A204.1 (cell line): ENCODE measurements at regions not wholly inside any gene's neighbourhood (a gene's known extent, or its start where the extent isn't known, plus 50 kb on each side); places are given as distances from the start of the nearest gene placed in this dataset.
"Not testable (repeated sequence)": the region's sequence is repeated elsewhere in the genome, so short reads cannot be mapped to it uniquely, and the experiment has no call there.

Source experiments
- FAIRE-seq: peaks from 2 replicates; lab custom pipeline; 2012; peaks lifted over from hg19 to GRCh38; lab: Jason Lieb, UNC

- FAIRE-seq: no peak
Measured at GRCh38 chrX:34716302-34716701, 59.2 kb upstream of the TMEM47 start.

DNA sequence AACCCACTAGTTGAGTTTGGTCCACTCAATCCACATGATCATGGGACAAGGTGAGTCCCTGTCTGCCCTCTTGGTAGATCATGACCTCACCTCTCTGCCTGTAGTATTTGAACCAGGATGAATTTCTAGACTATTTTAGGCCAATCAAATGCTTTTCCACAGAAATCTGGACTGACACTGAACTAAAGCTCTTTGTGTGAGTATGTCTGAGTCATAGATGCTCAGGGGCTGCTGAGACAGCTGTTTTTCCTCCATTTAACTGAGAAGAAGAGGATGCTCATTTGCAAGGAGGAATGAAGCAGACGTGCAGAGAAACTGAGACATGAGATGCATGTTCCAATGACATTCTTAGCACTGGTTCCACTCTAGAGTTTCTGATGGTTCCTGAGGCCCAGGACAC is 77.3 kb upstream of the TMEM47 start:
- no peak for FAIRE-seq

- no peak for FAIRE-seq
Measured at GRCh38 chrX:34744521-34744920, 87.4 kb upstream of the TMEM47 start.

DNA sequence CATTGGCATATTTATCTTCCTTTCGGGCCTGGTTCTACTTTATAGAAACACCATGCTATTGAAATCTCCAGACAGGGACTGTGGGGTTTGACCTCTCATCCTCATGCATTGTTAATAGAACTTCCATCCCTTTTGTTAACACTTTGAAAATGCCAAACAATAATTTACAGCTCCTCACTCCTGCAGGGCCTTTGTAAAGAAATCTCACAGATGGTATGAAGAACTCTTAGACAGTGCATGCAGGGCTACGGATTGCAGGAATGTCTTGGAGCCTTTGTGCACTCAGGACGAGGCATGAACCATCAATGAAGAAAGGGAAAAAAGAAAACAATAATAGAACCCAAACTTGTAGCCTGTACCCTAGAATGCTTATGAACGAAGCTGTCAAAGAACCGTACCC is 92.8 kb upstream of the TMEM47 start:
- FAIRE-seq: no peak

GRCh38 chrX:34764852-34765361 is 107.8 kb upstream of the TMEM47 start:
- no peak for FAIRE-seq

DNA sequence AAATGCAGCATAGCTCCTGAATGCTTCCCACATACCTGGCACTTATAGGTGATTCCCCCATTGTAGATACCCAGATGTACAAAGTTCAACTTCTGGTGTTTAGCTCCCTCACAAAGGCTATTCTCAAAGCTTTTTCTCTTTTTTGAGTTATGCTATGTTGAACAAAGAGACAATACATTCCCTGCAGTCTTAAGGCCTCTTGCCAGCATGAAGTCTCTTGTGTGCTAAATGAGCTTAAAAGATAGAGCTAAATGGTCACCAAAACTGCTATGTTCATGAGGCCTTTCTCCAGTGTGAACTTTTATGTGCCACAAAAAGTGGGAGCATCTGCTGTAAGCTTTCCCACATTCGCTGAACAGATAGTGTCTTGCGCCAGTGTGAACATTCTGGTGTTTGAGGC is 111.2 kb upstream of the TMEM47 start:
- FAIRE-seq: no peak

- FAIRE-seq: no peak
Measured at GRCh38 chrX:34770511-34770910, 113.4 kb upstream of the TMEM47 start.

DNA sequence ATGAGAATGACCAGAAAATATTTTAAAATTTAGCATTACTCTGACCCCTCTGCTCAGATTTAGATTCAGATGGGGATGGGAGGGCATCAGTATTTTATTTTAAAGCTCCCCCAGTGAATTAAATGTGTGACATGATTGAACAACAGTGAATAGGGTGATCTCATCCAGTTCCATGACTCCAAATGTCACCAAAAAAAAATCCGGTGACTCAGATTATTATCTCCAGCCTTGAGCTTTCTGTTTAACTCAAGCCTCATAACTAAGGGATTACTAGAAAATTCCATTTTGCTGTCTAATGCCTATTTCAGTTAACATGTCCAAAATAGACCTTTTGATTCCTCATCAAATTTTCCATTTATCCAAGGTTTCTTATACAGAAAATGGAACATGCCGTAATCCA is 121.8 kb upstream of the TMEM47 start:
- FAIRE-seq: no peak

DNA sequence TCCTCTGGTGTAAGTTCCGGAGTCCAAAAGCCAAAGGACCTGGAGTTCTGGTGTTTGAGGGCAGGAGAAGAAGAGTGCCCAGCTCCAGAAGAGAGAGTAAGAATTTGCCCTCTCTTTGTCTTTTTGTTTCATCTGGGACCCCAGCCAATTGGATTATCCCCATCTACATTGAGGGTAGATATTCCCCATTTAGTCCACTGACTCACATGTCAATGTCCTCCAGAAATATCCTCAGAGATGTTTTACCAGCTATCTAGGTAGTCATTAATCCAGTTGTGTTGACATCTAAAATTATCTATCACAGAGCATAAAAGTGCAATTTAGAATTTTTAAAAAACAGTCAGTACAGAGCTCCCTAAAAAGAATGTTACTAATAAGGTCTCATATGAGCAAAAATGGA is 132.9 kb upstream of the TMEM47 start:
- no peak for FAIRE-seq

- no peak for FAIRE-seq
Measured at GRCh38 chrX:34805951-34806350, 136.6 kb upstream of the FAM47B start.

DNA sequence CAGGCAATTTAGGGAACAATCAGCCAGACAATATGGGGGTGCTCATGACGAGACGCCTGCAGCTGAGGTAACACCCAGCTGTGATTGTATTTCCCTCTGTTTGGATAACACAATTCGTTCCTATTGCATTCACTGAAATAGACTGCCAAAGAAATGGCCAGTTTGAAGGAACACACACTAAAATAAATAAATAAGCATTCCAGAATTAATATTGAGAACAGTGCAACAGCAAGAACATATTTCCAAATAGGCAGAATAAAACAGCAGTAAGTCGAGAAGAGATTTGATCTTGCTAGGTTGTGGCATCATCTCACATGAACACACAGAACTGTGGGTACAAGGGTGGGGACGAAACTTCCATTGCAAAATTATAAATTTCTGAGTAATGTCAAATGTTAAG is 133.5 kb upstream of the FAM47B start:
- FAIRE-seq: no peak

GRCh38 chrX:34810364-34810763 is 132.2 kb upstream of the FAM47B start:
- no peak for FAIRE-seq

GRCh38 chrX:34810916-34811315 is 131.7 kb upstream of the FAM47B start:
- no peak for FAIRE-seq

GRCh38 chrX:34813618-34814017 is 129.0 kb upstream of the FAM47B start:
- peak; percentile 63 for FAIRE-seq

- FAIRE-seq: no peak
Measured at GRCh38 chrX:34826964-34827363, 115.6 kb upstream of the FAM47B start.

- no peak for FAIRE-seq
Measured at GRCh38 chrX:34839451-34839850, 103.1 kb upstream of the FAM47B start.

DNA sequence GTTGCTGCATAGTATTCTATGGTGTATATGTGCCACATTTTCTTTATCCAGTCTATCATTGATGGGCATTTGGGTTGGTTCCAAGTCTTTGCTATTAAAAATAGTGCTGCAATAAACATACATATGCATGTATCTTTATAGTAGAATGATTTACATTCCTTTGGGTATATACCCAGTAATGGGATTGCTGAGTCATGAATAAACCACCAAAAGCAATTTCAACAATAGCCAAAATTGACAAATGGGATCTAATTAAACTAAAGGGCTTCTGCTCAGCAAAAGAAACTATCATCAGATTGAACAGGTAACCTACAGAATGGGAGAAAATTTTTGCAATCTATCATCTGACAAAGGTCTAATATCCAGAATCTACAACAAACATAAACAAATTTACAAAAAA is 101.4 kb upstream of the FAM47B start:
- FAIRE-seq: not testable (repeated sequence)

DNA sequence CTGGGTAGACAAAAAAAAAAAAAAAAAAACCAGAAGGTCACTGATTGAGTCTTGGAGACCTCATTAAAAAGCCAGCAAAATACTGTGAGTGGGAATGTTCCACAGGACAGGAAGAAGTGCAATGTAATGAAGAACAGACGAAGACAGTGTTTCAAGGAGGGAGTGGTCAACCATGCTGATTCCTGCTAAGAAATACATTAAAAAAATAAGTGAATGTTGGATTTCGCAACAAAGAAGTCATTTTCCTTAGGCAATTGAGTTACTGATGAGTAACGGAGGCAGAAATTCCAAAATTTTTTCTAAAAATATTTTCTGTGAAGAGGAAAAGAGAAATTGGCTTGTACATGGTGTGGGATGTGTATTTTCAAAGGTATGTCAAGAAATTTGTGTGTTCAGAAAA is 94.3 kb upstream of the FAM47B start:
- FAIRE-seq: no peak

- no peak for FAIRE-seq
Measured at GRCh38 chrX:34849371-34849770, 93.2 kb upstream of the FAM47B start.

DNA sequence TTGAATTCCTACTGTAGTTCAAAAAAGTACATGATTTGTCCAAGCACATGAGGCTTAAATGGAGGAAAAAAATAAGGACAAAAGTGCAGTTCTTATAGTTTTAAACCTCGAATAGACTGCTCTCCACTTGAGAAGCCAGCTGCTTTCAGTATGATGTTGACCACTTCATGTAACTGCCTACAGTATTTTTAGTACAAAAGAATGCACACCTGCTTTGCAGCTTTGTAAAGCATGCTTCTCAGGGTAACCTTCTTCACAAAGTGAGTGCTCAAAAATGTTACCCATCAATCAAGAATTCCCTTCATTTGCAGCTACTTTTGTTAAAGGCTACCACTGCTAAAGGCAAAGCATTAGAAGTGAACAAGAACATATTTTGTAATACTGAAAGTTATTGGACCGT is 83.4 kb upstream of the FAM47B start:
- no peak for FAIRE-seq

DNA sequence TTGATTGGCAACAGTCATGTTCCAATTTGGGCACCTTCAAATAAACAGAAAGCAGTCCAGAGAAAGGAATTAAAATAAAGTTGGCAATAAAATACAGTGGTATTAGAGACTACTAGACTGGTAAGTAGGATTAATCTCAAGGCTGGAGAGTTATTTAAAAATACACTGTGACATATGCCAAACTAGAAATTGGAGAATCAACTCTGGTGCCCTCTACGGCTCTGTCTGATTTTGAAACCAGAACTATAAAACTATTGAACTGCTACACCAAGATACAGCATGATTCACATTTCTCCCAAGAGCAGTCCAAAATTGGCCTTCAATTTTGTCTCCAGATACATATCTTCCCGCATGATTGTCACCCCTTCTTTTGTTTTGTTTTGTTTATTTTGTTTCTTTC is 78.7 kb upstream of the FAM47B start:
- FAIRE-seq: no peak

DNA sequence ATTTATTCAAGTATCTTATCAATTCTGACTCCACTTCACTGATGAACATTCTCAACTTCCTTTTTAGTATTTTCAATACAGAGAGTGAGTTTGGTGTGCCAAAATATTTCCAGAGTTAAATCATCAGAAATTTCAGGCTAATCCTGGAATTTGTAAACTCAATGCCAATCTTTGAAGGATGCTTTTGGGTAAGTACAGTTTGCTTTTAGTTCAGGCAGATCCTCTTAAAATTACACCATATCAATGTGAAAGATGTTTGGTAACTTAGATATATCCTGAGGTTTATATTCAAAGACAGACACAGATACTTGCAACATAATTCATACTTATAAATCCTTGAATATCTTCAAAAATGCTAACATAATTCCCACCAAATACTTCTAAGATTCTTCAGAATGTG is 76.0 kb upstream of the FAM47B start:
- no peak for FAIRE-seq

GRCh38 chrX:34868633-34869032 is 74.0 kb upstream of the FAM47B start:
- no peak for FAIRE-seq

- FAIRE-seq: no peak
Measured at GRCh38 chrX:34873500-34874225, 68.9 kb upstream of the FAM47B start.

- no peak for FAIRE-seq
Measured at GRCh38 chrX:34874763-34875162, 67.8 kb upstream of the FAM47B start.
